Daoy (cell line): ENCODE measurements at regions not wholly inside any gene's neighbourhood (a gene's known extent, or its start where the extent isn't known, plus 50 kb on each side); places are given as distances from the start of the nearest gene placed in this dataset.

Experiments
- DNase-seq: peaks from one replicate; pipeline ENCODE4 v3.0.0-alpha.2; 2015; ENCODE audit warnings: low read depth

DNA sequence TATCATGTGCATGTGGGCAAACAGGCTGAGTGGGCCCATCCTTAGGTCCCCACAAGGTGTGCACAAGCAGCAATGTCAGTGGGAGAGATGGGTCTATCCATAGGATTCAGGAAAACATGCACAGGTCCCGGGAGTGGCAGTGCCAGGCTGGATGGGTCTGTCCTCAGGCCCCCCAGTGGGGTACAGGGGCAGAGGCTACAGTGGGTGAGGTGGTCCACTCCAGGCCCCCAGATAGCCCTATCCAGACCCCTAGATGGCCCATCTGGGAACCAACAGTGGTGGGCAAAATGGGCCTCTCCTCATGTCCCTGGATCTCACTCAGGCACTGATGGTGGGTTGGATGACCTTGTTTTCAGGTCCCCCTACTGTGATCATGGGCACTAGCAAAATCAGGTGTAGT, 277.8 kb upstream of the SYT1 start:
- DNase-seq: no peak

DNA sequence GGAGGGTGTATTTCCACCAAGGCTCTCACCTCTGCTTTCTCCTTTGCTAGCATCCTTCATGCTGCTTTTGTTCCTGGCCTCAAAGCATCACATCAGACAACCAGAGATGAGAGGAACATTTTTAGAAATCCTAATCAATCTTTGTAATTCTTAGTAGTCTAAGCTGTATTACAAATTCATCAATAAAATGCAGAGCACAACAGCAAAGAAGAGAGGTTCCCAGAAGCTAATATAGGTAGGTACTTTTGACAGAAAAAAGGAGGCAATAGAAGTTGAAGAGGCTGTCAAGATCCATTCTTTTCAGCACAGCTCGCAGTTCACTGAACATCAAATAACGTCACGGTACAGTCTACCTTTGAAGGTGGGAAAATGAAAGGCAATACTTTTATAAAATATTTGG, 265.2 kb upstream of the SYT1 start:
- no peak for DNase-seq

DNA sequence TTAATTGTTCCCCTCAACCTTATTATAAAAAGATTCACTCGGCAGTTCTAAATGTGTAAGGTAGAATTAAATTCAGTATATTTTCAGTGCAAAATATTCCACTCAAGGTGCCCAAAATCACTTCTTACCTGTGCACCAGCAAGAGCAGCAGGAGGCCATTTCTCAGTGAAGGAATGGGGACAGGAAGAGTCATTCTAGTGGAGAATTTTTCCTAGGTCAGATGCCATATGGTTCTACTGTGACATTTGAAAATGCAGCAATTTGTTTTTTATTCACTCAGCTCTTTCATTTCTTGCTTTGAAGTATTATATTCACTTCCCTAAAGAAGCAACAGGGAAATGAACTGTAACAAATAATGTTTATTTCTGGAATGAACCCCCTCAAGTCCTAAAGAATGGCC, 264.0 kb upstream of the SYT1 start:
- DNase-seq: no peak

- no peak for DNase-seq
Observed at GRCh38 chr12:78611504-78611903, 253.1 kb upstream of the SYT1 start.

- no peak for DNase-seq
Observed at GRCh38 chr12:78612190-78612589, 252.4 kb upstream of the SYT1 start.

DNA sequence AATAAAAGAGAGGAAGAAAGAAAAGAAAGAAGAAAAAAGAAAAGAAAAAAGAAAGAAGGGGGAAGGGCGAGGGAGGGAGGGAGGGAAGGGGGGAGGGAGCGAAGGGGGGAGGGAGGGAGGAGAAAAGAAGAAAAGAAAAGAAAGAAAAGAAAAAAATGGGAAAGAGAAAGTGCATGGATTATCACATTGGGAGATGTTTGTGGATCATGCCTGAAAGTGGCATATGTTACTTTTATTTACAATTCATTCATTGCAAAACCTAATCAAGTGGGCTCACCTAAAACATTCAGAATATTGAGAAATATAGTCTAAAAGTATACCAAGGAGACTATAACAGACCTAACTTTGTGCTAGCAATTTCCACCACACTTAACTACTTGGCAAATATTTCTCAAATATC, 246.9 kb upstream of the SYT1 start:
- DNase-seq: no peak

GRCh38 chr12:78622529-78623195, 241.9 kb upstream of the SYT1 start:
- DNase-seq: no peak

GRCh38 chr12:78628491-78629100, 236.0 kb upstream of the SYT1 start:
- no peak for DNase-seq

DNA sequence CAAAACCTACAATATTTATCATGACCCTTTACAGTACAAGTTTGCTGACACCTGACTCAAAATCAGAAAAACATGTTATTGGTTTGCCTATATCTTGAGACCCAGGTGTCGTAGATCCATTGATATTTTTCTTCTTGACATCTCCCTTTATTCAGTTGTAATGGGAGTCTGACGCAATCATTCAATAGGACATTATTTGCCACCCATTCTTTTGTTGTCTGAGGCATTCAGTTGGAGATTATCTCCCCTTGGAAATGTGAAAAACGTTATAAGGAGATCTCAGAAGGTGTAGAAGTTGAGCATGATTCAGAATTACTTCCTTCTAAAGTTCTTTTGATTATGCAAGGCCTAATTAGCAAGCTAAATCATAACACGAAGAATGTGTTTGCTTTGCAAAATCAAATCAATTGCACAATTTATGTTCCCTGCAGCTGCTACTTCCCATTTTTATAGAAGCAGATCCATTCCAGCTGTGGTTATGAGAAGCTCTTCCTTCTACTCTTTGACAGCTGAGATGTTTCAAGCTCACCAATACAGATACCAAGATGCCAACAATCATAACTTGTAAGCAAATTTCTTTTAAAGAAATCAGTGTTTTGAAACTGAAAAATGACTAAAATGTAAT, 228.2 kb upstream of the SYT1 start:
- DNase-seq: no peak

GRCh38 chr12:78641837-78642423, 222.6 kb upstream of the SYT1 start:
- DNase-seq: no peak

DNA sequence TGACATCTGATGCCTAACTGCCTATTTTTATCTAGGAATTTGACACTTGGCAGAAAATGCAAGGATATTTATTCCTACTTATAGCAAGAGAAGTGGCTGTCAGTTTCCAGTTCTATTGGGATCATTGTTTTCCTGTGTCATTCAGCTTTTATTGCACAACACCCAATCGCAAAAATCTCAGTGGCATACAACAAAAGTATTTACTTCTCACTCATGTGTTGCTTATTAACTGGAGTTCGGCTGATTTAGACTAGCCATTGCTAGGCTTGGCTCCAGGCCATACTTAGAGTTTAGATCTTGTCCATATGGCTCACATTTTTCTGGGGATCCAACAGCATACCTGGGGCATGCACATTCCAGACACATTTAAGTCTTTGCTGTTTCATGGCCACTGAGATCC, 218.6 kb upstream of the SYT1 start:
- DNase-seq: no peak

GRCh38 chr12:78651755-78652154, 212.8 kb upstream of the SYT1 start:
- no peak for DNase-seq

- no peak for DNase-seq
Observed at GRCh38 chr12:78666584-78666983, 198.0 kb upstream of the SYT1 start.

DNA sequence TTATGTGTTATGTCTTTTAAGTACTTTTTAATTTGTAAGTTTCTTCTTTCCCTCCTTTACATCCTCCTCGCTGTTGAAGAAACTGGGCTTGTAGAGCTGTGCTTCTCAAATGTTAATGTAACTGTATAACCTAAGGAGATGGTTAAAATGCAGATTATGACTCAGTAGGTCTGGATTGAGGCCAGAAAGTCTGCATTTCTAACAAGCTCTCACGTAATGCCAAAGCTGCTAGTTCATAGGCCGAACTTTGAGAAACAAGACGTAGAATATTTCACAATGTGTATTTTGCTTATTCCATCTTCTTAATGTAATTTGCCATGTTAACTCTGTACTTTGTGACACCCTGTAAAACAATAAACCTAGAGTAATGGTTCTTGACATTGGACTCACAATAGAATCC, 193.3 kb upstream of the SYT1 start:
- peak; percentile 73 for DNase-seq

DNA sequence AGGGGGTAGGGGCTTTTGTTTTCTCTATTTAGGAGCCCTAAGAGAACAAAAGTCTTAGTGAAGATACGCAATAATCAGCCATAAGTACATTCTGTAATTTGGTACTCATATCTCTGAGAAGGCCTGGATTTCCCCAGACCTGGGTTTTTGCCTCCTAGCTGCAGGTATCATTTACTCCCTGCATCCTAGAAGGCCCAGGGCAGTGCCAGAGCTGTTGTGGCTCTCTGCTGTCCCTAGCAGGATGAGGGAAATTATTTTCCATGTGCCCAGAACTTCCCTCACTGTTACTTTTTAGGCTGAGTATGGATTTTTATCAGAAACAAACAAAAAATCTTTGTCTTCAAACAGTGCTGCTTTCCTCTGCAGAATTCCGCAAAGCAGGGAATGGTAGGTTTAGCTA, 192.5 kb upstream of the SYT1 start:
- DNase-seq: no peak

- peak; percentile 31 for DNase-seq
Observed at GRCh38 chr12:78674311-78675090, 190.1 kb upstream of the SYT1 start.

- DNase-seq: no peak
Observed at GRCh38 chr12:78680596-78680995, 184.0 kb upstream of the SYT1 start.

GRCh38 chr12:78683031-78683430, 181.5 kb upstream of the SYT1 start:
- no peak for DNase-seq

DNA sequence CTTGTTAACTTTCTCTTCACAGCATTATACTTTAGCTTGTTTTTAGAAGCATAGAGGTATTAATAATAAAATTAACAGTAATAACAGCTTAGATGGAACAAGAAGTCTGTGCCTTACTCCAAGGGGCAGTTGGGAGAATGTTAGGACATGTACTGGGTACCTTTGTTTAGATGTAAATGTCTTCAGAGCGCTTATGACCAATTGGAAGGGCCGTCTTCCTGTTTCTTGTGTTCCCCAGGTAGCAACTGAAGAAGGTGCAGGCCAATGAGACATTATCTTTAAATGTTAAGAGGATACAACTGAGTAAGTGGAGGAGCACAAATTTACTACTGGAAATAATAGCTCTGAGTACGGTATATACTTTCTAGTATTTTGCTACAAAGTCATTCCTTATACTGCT, 180.9 kb upstream of the SYT1 start:
- DNase-seq: no peak

- DNase-seq: no peak
Observed at GRCh38 chr12:78684419-78684818, 180.2 kb upstream of the SYT1 start.

- DNase-seq: no peak
Observed at GRCh38 chr12:78695749-78696148, 168.8 kb upstream of the SYT1 start.

GRCh38 chr12:78696267-78696666, 168.3 kb upstream of the SYT1 start:
- no peak for DNase-seq
